Superior temporal gyrus (tissue), 1 donor: ENCODE measurements at regions not wholly inside any gene's neighbourhood (a gene's known extent, or its start where the extent isn't known, plus 50 kb on each side); places are given as distances from the start of the nearest gene placed in this dataset.
A peak's percentile ranks its signal among the peaks of the same experiment; 100 is the strongest.
"Not testable (repeated sequence)": the region's sequence is repeated elsewhere in the genome, so short reads cannot be mapped to it uniquely, and the experiment has no call there.

ENCODE experiments used
- DNase-seq: peaks from one replicate; pipeline ENCODE4 v3.0.0-alpha.2; 2016; ENCODE audit errors: extremely low spot score

- no peak for DNase-seq
Measured at GRCh38 chr4:27720010-27720766, 859.5 kb downstream of the STIM2 start.

GRCh38 chr4:27721193-27721592 is 860.6 kb downstream of the STIM2 start:
- DNase-seq, result no peak

- no peak for DNase-seq
Measured at GRCh38 chr4:27728892-27729291, 868.3 kb downstream of the STIM2 start.

- DNase-seq, result no peak
Measured at GRCh38 chr4:27742816-27743215, 882.2 kb downstream of the STIM2 start.

- DNase-seq, result peak; percentile 29
Measured at GRCh38 chr4:27759611-27760575, 899.3 kb downstream of the STIM2 start.

- no peak for DNase-seq
Measured at GRCh38 chr4:27763830-27764525, 903.3 kb downstream of the STIM2 start.

- DNase-seq, result no peak
Measured at GRCh38 chr4:27764526-27764837, 903.8 kb downstream of the STIM2 start.

- no peak for DNase-seq
Measured at GRCh38 chr4:27770895-27771294, 910.3 kb downstream of the STIM2 start.

- DNase-seq, result no peak
Measured at GRCh38 chr4:27775156-27775555, 914.5 kb downstream of the STIM2 start.

- no peak for DNase-seq
Measured at GRCh38 chr4:27779827-27780226, 919.2 kb downstream of the STIM2 start.

GRCh38 chr4:27787195-27787594 is 926.6 kb downstream of the STIM2 start:
- DNase-seq, result no peak

GRCh38 chr4:27789773-27790172 is 929.1 kb downstream of the STIM2 start:
- DNase-seq, result no peak

- DNase-seq, result no peak
Measured at GRCh38 chr4:27790911-27791310, 930.3 kb downstream of the STIM2 start.

- DNase-seq, result no peak
Measured at GRCh38 chr4:27791640-27792039, 931.0 kb downstream of the STIM2 start.

GRCh38 chr4:27807207-27807606 is 946.6 kb downstream of the STIM2 start:
- DNase-seq, result peak; percentile 26

- DNase-seq, result no peak
Measured at GRCh38 chr4:27811948-27812347, 951.3 kb downstream of the STIM2 start.

GRCh38 chr4:27813226-27813625 is 952.6 kb downstream of the STIM2 start:
- not testable (repeated sequence) for DNase-seq

GRCh38 chr4:27813699-27814425 is 953.2 kb downstream of the STIM2 start:
- not testable (repeated sequence) for DNase-seq

- no peak for DNase-seq
Measured at GRCh38 chr4:27819246-27819645, 958.6 kb downstream of the STIM2 start.

GRCh38 chr4:27828843-27829242 is 968.2 kb downstream of the STIM2 start:
- DNase-seq, result no peak

- DNase-seq, result no peak
Measured at GRCh38 chr4:27830251-27830650, 969.6 kb downstream of the STIM2 start.

GRCh38 chr4:27835851-27836250 is 975.2 kb downstream of the STIM2 start:
- DNase-seq, result no peak
